T-helper 17 cell (primary cell): ENCODE measurements at regions not wholly inside any gene's neighbourhood (a gene's known extent, or its start where the extent isn't known, plus 50 kb on each side); places are given as distances from the start of the nearest gene placed in this dataset.
A peak's percentile ranks its signal among the peaks of the same experiment; 100 is the strongest.

ENCODE experiments used
- ATAC-seq: fragments of 150-1000 bp; cut with Tn5 transposase; 2 replicates; pipeline ENCODE4 v1.10.0; 2021; ENCODE audit warnings: mild to moderate bottlenecking, moderate library complexity
- DNase-seq, 3 donors: peaks; one replicate each; pipeline versions ENCODE4 v3.0.0 to v3.0.0-alpha.2; 2020 to 2021
- H3K9me3 ChIP-seq: one replicate; pipeline ENCODE4 v1.7.0; 2013; ENCODE audit warnings: low read length, mild to moderate bottlenecking; ENCODE audit not compliant: control insufficient read depth, poor library complexity, severe bottlenecking
- H3K27ac Mint-ChIP-seq: one replicate; pipeline ENCODE4 v1.8.0; 2022; ENCODE audit warnings: mild to moderate bottlenecking, moderate library complexity, mixed read lengths
- H3K27me3 Mint-ChIP-seq: one replicate; pipeline ENCODE4 v1.8.0; 2022; ENCODE audit warnings: mixed read lengths
- H3K36me3 Mint-ChIP-seq: one replicate; pipeline ENCODE4 v1.8.0; 2022; ENCODE audit warnings: low read depth, mixed read lengths
- H3K4me1 Mint-ChIP-seq: one replicate; pipeline ENCODE4 v1.8.0; 2022; ENCODE audit warnings: mild to moderate bottlenecking, mixed read lengths
- H3K4me3 Mint-ChIP-seq: one replicate; pipeline ENCODE4 v1.8.0; 2022; ENCODE audit warnings: mild to moderate bottlenecking, moderate library complexity, mixed read lengths

- H3K27me3 Mint-ChIP-seq: peaks cover 13% of the 10 kb centered on the region
- H3K27ac Mint-ChIP-seq: no peak overlapping the region
- ATAC-seq: no peak
- H3K4me3 Mint-ChIP-seq: no peak overlapping the region
- H3K9me3 ChIP-seq: no peaks in the 10 kb centered on the region
- H3K4me1 Mint-ChIP-seq: no peaks in the 10 kb centered on the region
- H3K36me3 Mint-ChIP-seq: no peaks in the 10 kb centered on the region
- no peak for DNase-seq
Observed at GRCh38 chr4:74651198-74651597, 143.1 kb downstream of the BTC start.

- ATAC-seq (no peak), DNase-seq (no peak)
- Mint-ChIP-seq H3K27me3 (peaks cover 13% of the 10 kb centered on the region), H3K4me1 (no peaks in the 10 kb centered on the region), H3K27ac (no peak overlapping the region), H3K4me3 (no peak overlapping the region), H3K36me3 (no peaks in the 10 kb centered on the region)
- no peaks in the 10 kb centered on the region for H3K9me3 ChIP-seq
Observed at GRCh38 chr4:74653331-74654229, 140.7 kb downstream of the BTC start.

GRCh38 chr4:74654230-74654681 lies 140.1 kb downstream of the BTC start:
- peaks cover 13% of the 10 kb centered on the region for H3K27me3 Mint-ChIP-seq
- H3K9me3 ChIP-seq: no peaks in the 10 kb centered on the region
- H3K4me1 Mint-ChIP-seq: no peaks in the 10 kb centered on the region
- H3K36me3 Mint-ChIP-seq: no peaks in the 10 kb centered on the region
- ATAC-seq: no peak
- H3K27ac Mint-ChIP-seq: no peak overlapping the region
- H3K4me3 Mint-ChIP-seq: no peak overlapping the region
- DNase-seq: no peak

GRCh38 chr4:74656596-74656995 lies 137.7 kb downstream of the BTC start:
- H3K27ac Mint-ChIP-seq: no peak overlapping the region
- H3K4me3 Mint-ChIP-seq: no peak overlapping the region
- ATAC-seq (no peak), DNase-seq (no peak)
- no peaks in the 10 kb centered on the region for H3K9me3 ChIP-seq
- no peaks in the 10 kb centered on the region for H3K4me1 Mint-ChIP-seq
- peaks cover 13% of the 10 kb centered on the region for H3K27me3 Mint-ChIP-seq
- no peaks in the 10 kb centered on the region for H3K36me3 Mint-ChIP-seq

- Mint-ChIP-seq H3K27me3 (peaks cover 16% of the 10 kb centered on the region), H3K4me1 (no peaks in the 10 kb centered on the region), H3K4me3 (no peak overlapping the region), H3K27ac (no peak overlapping the region), H3K36me3 (no peaks in the 10 kb centered on the region)
- ATAC-seq: no peak
- H3K9me3 ChIP-seq: no peaks in the 10 kb centered on the region
- no peak for DNase-seq
Observed at GRCh38 chr4:74658116-74658515, 136.2 kb downstream of the BTC start.

- H3K9me3 ChIP-seq: no peaks in the 10 kb centered on the region
- Mint-ChIP-seq H3K27me3 (peaks cover 23% of the 10 kb centered on the region), H3K4me1 (no peaks in the 10 kb centered on the region), H3K36me3 (no peaks in the 10 kb centered on the region), H3K27ac (no peak overlapping the region), H3K4me3 (no peak overlapping the region)
- no peak for DNase-seq
- ATAC-seq: peak; percentile 30
Observed at GRCh38 chr4:74659576-74660411, 134.5 kb downstream of the BTC start.

- Mint-ChIP-seq H3K36me3 (no peaks in the 10 kb centered on the region), H3K27me3 (peaks cover 15% of the 10 kb centered on the region), H3K27ac (no peak overlapping the region), H3K4me1 (no peaks in the 10 kb centered on the region), H3K4me3 (no peak overlapping the region)
- DNase-seq: no peak
- H3K9me3 ChIP-seq: no peaks in the 10 kb centered on the region
- ATAC-seq: no peak
Observed at GRCh38 chr4:74660866-74661265, 133.5 kb downstream of the BTC start.

- H3K4me1 Mint-ChIP-seq: no peaks in the 10 kb centered on the region
- ATAC-seq: no peak
- DNase-seq: no peak
- H3K4me3 Mint-ChIP-seq: no peak overlapping the region
- H3K27me3 Mint-ChIP-seq: peaks cover 19% of the 10 kb centered on the region
- H3K36me3 Mint-ChIP-seq: no peaks in the 10 kb centered on the region
- no peaks in the 10 kb centered on the region for H3K9me3 ChIP-seq
- H3K27ac Mint-ChIP-seq: no peak overlapping the region
Observed at GRCh38 chr4:74661427-74662201, 132.7 kb downstream of the BTC start.

GRCh38 chr4:74663631-74664030 lies 130.7 kb downstream of the BTC start:
- no peaks in the 10 kb centered on the region for H3K36me3 Mint-ChIP-seq
- ATAC-seq: no peak
- H3K4me3 Mint-ChIP-seq: no peak overlapping the region
- no peak overlapping the region for H3K27ac Mint-ChIP-seq
- H3K27me3 Mint-ChIP-seq: peaks cover 28% of the 10 kb centered on the region
- no peak for DNase-seq
- H3K9me3 ChIP-seq: no peaks in the 10 kb centered on the region
- no peaks in the 10 kb centered on the region for H3K4me1 Mint-ChIP-seq

GRCh38 chr4:74665346-74665745 lies 129.0 kb downstream of the BTC start:
- ATAC-seq: no peak
- H3K36me3 Mint-ChIP-seq: no peaks in the 10 kb centered on the region
- no peak overlapping the region for H3K4me3 Mint-ChIP-seq
- peaks cover 4% of the 10 kb centered on the region for H3K4me1 Mint-ChIP-seq
- H3K9me3 ChIP-seq: no peaks in the 10 kb centered on the region
- DNase-seq: no peak
- H3K27ac Mint-ChIP-seq: no peak overlapping the region
- peaks cover 35% of the 10 kb centered on the region for H3K27me3 Mint-ChIP-seq

- Mint-ChIP-seq H3K27me3 (peaks cover 40% of the 10 kb centered on the region), H3K4me1 (peaks cover 6% of the 10 kb centered on the region), H3K36me3 (no peaks in the 10 kb centered on the region), H3K27ac (no peak overlapping the region), H3K4me3 (no peak overlapping the region)
- no peaks in the 10 kb centered on the region for H3K9me3 ChIP-seq
- no peak for ATAC-seq
- no peak for DNase-seq
Observed at GRCh38 chr4:74665876-74666275, 128.4 kb downstream of the BTC start.

- Mint-ChIP-seq H3K27me3 (peaks cover 50% of the 10 kb centered on the region), H3K36me3 (no peaks in the 10 kb centered on the region), H3K4me3 (no peak overlapping the region), H3K4me1 (peaks cover 8% of the 10 kb centered on the region), H3K27ac (no peak overlapping the region)
- no peaks in the 10 kb centered on the region for H3K9me3 ChIP-seq
- ATAC-seq: no peak
- no peak for DNase-seq
Observed at GRCh38 chr4:74667438-74667837, 126.9 kb downstream of the BTC start.

- Mint-ChIP-seq H3K27ac (no peak overlapping the region), H3K4me3 (no peak overlapping the region), H3K27me3 (peaks cover 52% of the 10 kb centered on the region), H3K36me3 (no peaks in the 10 kb centered on the region), H3K4me1 (peaks cover 8% of the 10 kb centered on the region)
- ATAC-seq (no peak), DNase-seq (no peak)
- H3K9me3 ChIP-seq: no peaks in the 10 kb centered on the region
Observed at GRCh38 chr4:74667944-74668343, 126.4 kb downstream of the BTC start.
